AG10803 (cell line): ENCODE measurements at regions not wholly inside any gene's neighbourhood (a gene's known extent, or its start where the extent isn't known, plus 50 kb on each side); places are given as distances from the start of the nearest gene placed in this dataset.

ENCODE experiments used
- DNase-seq: peaks from one replicate; pipeline ENCODE4 v3.0.0; 2010; ENCODE audit warnings: low read depth
- H3K4me3 ChIP-seq: 2 replicates; pipeline ENCODE4 v1.5.1; 2011; ENCODE audit warnings: mild to moderate bottlenecking, low read length, control low read depth
- CTCF ChIP-seq: conservative IDR thresholded peaks from 2 replicates; pipeline ENCODE4 v1.5.1; 2011; ENCODE audit warnings: mild to moderate bottlenecking, low read length, control low read depth, inconsistent platforms

DNA sequence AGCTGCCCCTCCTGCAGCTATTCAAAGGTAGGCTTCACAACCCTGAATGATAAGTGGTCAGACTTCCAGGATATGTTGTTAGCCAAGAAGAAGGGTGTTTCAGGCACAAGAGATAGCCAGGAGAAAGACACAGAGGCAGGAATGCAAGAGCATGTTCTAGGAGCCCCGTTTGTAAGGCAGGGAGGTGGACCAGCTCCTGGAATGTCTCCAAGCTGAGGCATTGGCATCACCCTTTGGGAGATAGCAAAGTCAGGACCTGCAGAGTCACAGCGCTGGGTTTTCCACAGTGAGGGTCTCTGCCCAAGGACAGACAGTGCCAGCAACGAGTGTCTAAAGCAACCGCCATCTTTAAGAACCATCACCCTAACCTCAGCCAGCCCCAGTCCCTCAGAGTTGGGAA lies 484.5 kb upstream of the ZMIZ1 start:
- no peak overlapping the region for H3K4me3 ChIP-seq
- no peak for TF ChIP-seq CTCF
- DNase-seq, result no peak

- DNase-seq, result no peak
- H3K4me3 ChIP-seq, result no peak overlapping the region
- no peak for TF ChIP-seq CTCF
Observed at GRCh38 chr10:78584681-78585080, 484.1 kb upstream of the ZMIZ1 start.

DNA sequence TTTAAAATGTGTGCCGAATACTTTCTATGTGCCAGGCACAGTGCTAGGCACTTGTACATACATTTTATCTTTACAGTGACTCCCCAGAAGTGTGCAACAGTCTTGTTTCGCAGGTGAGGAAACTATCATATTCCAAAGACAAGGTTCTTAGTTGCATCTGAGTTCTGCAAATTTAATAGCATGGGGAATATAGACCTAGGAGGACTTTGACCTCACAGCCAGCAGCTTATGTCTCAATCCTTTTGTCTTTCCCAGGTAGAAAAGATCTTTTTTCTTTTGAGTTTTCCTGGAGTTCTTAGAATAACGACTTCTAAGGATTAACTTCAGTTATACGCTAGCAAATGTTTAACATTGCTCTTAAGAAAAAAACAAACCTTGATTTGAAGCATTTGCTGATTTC lies 482.8 kb upstream of the ZMIZ1 start:
- no peak for DNase-seq
- no peak for TF ChIP-seq CTCF
- H3K4me3 ChIP-seq, result no peak overlapping the region

DNA sequence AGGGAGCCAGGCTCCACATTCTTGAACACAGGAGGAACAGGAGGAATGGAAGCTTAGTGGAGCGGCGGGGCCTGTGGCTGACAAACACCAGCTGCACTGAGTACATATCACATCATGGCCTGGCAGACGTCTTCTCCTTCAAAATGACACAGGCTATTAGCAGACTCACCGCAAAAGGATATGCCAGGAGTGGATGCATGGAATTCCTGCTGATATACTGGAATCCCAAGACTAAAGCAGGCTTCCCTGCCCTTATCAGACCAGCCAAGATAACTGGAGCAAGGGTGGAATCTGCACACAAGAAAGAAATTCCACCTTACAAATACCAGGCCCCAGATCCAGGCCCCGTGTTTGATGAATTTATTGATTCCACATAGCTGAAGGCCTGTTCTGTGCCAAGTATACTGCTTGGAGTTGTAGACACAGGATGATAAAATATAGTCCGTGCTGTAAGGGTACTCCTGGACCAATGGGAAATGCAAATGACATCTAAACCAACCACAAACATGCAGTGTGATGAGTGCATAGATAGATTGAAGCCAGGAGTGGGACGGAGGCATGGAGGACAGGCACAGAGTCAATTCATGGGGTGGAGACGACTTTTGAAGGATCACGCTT lies 480.5 kb upstream of the ZMIZ1 start:
- peak; percentile 87 for DNase-seq
- TF ChIP-seq CTCF, result no peak; the same call in 1 of the 2 replicates

DNA sequence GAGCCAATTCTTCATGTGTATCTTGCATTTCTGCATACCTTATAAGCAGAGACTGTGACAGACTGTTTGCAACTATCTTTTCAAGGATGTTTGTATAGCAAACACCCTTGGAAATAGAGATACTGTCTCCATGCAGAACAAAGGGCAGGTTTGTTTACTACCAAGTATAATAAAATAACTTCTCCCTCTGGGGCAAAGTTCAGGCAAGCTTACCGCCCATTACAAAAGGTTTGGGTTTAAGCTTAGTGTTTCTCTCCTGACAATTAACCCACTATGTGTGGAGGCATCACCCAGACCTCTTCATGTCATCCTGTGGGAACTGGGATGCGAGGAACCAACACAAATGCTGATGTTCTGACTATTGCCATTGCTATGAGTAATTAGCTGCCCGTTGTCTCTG lies 479.1 kb upstream of the ZMIZ1 start:
- no peak for DNase-seq
- no peak for TF ChIP-seq CTCF
- H3K4me3 ChIP-seq, result no peak overlapping the region

More for the DNA sequence above, 480.5 kb upstream of the ZMIZ1 start:
- H3K4me3 ChIP-seq, result no peak overlapping the region

DNA sequence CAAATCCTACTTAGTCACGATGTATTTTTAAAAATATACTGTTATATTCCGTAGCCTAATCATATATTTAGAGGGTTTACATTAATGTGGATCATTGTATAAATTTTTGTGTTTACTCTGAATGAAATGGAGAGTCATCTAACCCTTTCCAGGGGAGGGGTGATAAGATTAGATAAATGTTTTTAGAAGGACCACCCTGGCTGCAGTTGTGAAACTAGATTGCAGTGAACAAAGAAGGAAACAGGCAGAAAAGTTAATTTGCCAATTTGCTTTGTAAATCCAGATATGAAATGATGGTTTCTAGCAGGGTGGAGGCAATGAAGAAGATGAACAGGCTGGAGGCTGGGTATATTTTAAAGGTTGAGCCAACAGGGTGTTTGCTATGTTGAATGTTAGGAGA lies 477.7 kb upstream of the ZMIZ1 start:
- no peak for TF ChIP-seq CTCF
- no peak for DNase-seq

GRCh38 chr10:78594559-78595268 lies 474.1 kb upstream of the ZMIZ1 start:
- no peak for TF ChIP-seq CTCF
- H3K4me3 ChIP-seq, result no peak overlapping the region
- no peak for DNase-seq

More for the DNA sequence above, 477.7 kb upstream of the ZMIZ1 start:
- no peak overlapping the region for H3K4me3 ChIP-seq
